B cell (primary cell): ENCODE measurements at regions not wholly inside any gene's neighbourhood (a gene's known extent, or its start where the extent isn't known, plus 50 kb on each side); places are given as distances from the start of the nearest gene placed in this dataset.
A peak's percentile ranks its signal among the peaks of the same experiment; 100 is the strongest.
"Not testable (repeated sequence)": the region's sequence is repeated elsewhere in the genome, so short reads cannot be mapped to it uniquely, and the experiment has no call there.

Experiments
- ATAC-seq: fragments of 200-7000 bp; cut with Tn5 transposase; one replicate; pipeline ENCODE4 v1.10.0; 2021; ENCODE audit warnings: low read depth, mild to moderate bottlenecking, moderate number of reproducible peaks, moderate library complexity
- CTCF ChIA-PET: fragments of 350-600 bp; sonication (Branson Sonifier 250); formaldehyde crosslinking; loops from one replicate; lab custom pipeline; 2021; ENCODE audit warnings: antibody characterized with exemption, inconsistent platforms; lab: Charles Lee
- POLR2A ChIA-PET: fragments of 350-600 bp; sonication (Branson Sonifier 250); formaldehyde crosslinking; loops from one replicate; lab custom pipeline; 2021; ENCODE audit warnings: antibody characterized with exemption; lab: Charles Lee
- DNase-seq: peaks from one replicate; pipeline ENCODE4 v3.0.0; 2013
- H2AFZ ChIP-seq: 2 replicates; pipeline ENCODE4 v1.6.1; 2012; ENCODE audit warnings: mild to moderate bottlenecking, low read depth, low read length; ENCODE audit not compliant: insufficient read depth, poor library complexity, severe bottlenecking
- H3K27ac ChIP-seq, 2 donors: 1 replicate in 1 of 2; 2 replicates in 1 of 2; pipeline ENCODE4 v1.5.1; 2012 to 2013; ENCODE audit warnings: low read length in 2 of 2, mild to moderate bottlenecking in 2 of 2, moderate library complexity in 1 of 2
- H3K27me3 ChIP-seq, 4 experiments: fragments of 200-600 bp in 1 of 4; sonication (generic) in 1 of 4; replicated peaks in 1 of 4; 1 replicate in 2 of 4; 2 replicates in 2 of 4; pipeline versions ENCODE4 v1.6.1 to v1.7.0; 2013 to 2016; ENCODE audit warnings: low read length in 3 of 4, mild to moderate bottlenecking in 2 of 4, mixed read lengths in 1 of 4, moderate library complexity in 1 of 4; ENCODE audit not compliant: insufficient read depth in 4 of 4, control insufficient read depth in 3 of 4; ENCODE audit errors: control extremely low read depth in 1 of 4
- H3K36me3 ChIP-seq, 2 experiments: replicated peaks in 1 of 2; 1 replicate in 1 of 2; 2 replicates in 1 of 2; pipeline versions ENCODE4 v1.6.1 to v1.7.1; 2013; ENCODE audit warnings: low read length in 1 of 2; ENCODE audit not compliant: insufficient read depth in 2 of 2, control insufficient read depth in 1 of 2; ENCODE audit errors: control extremely low read depth in 1 of 2, extremely low read depth in 1 of 2
- H3K4me1 ChIP-seq, 2 donors: fragments of 200-600 bp in 1 of 2; sonication (generic) in 1 of 2; 1 replicate in 1 of 2; 2 replicates in 1 of 2; pipeline versions ENCODE4 v1.5.1 to v1.6.1; 2013 to 2017; ENCODE audit warnings: low read length in 2 of 2; ENCODE audit not compliant: control insufficient read depth in 2 of 2, insufficient read depth in 2 of 2
- H3K4me2 ChIP-seq: replicated peaks from 2 replicates; pipeline ENCODE3; 2012; ENCODE audit warnings: mild to moderate bottlenecking, low read depth, low read length; ENCODE audit not compliant: poor library complexity, severe bottlenecking
- H3K4me3 ChIP-seq, 5 experiments: fragments of 200-600 bp in 1 of 5; sonication (generic) in 1 of 5; 1 replicate in 3 of 5; 2 replicates in 2 of 5; pipeline versions ENCODE4 v1.5.1 to v1.7.0; 2011 to 2016; ENCODE audit warnings: low read length in 4 of 5, mild to moderate bottlenecking in 4 of 5, low read depth in 2 of 5, control low read depth in 1 of 5, moderate library complexity in 1 of 5; ENCODE audit not compliant: insufficient read depth in 1 of 5; ENCODE audit errors: control extremely low read depth in 1 of 5, extremely low read depth in 1 of 5
- H3K79me2 ChIP-seq: fragments of 200-600 bp; sonication (generic); one replicate; pipeline ENCODE4 v1.6.0; 2016; ENCODE audit warnings: low read length; ENCODE audit not compliant: control insufficient read depth, insufficient read depth
- H3K9ac ChIP-seq: fragments of 200-600 bp; sonication (generic); 2 replicates; pipeline ENCODE4 v1.6.1; 2017; ENCODE audit warnings: mild to moderate bottlenecking, low read length, moderate library complexity
- H3K9me3 ChIP-seq, 3 donors: one replicate each; pipeline versions ENCODE4 v1.6.1 to v1.7.1; 2013; ENCODE audit warnings: low read length in 2 of 3; ENCODE audit not compliant: control insufficient read depth in 2 of 3, insufficient read depth in 1 of 3; ENCODE audit errors: control extremely low read depth in 1 of 3
- H4K20me1 ChIP-seq: 2 replicates; pipeline ENCODE4 v1.6.0; 2012; ENCODE audit warnings: mild to moderate bottlenecking, low read length; ENCODE audit not compliant: insufficient read depth, control insufficient read depth, poor library complexity, severe bottlenecking
- H3K27ac Mint-ChIP-seq: one replicate; pipeline ENCODE4 v1.8.0; 2021; ENCODE audit warnings: mixed read lengths
- H3K27me3 Mint-ChIP-seq: one replicate; pipeline ENCODE4 v1.8.0; 2021; ENCODE audit warnings: mixed read lengths
- H3K4me1 Mint-ChIP-seq: one replicate; pipeline ENCODE4 v1.8.0; 2021; ENCODE audit warnings: mixed read lengths
- H3K4me3 Mint-ChIP-seq: one replicate; pipeline ENCODE4 v1.8.0; 2021; ENCODE audit warnings: mixed read lengths
- H3K9me3 Mint-ChIP-seq: one replicate; pipeline ENCODE4 v1.8.0; 2022; ENCODE audit warnings: mixed read lengths; ENCODE audit not compliant: insufficient read depth
- WGBS: methylation state at CpG from one replicate; pipeline ENCODE4 v1.1.5; 2013; ENCODE audit warnings: missing lambda C conversion rate; ENCODE audit not compliant: insufficient coverage; 5-methylcytosine and 5-hydroxymethylcytosine counted together
- intact Hi-C: fragments of 100-400 bp; cut with micrococcal nuclease; formaldehyde crosslinking; loops from one replicate; pipeline ENCODE4 v1.10.0; 2022

GRCh38 chr13:18211752-18212560, 969.7 kb downstream of the TUBA3C start:
- H3K27me3 ChIP-seq, H3K9me3 Mint-ChIP-seq, H3K4me1 ChIP-seq, H3K4me1 Mint-ChIP-seq, H3K27ac ChIP-seq, POLR2A ChIA-PET, intact Hi-C loops, H3K36me3 ChIP-seq, H3K4me3 Mint-ChIP-seq, H3K27me3 Mint-ChIP-seq, H3K9ac ChIP-seq, H3K27ac Mint-ChIP-seq, H4K20me1 ChIP-seq, H2AFZ ChIP-seq, H3K4me3 ChIP-seq, CTCF ChIA-PET, H3K79me2 ChIP-seq, H3K4me2 ChIP-seq: not testable (repeated sequence)
- peak; percentile 32 for DNase-seq
- 70% methylated on average over 4 of the region's 5 CpGs for WGBS
- ATAC-seq: peak; percentile 66
- peaks cover 0 to 12% (median 0%) of the 10 kb centered on the region in 3 donors for H3K9me3 ChIP-seq

- H3K4me2 ChIP-seq, H3K27ac ChIP-seq, H3K4me3 Mint-ChIP-seq, H3K9ac ChIP-seq, H2AFZ ChIP-seq, H3K4me1 Mint-ChIP-seq, H3K4me1 ChIP-seq, H3K9me3 ChIP-seq, CTCF ChIA-PET, intact Hi-C loops, DNase-seq, POLR2A ChIA-PET, H3K36me3 ChIP-seq, H3K27me3 Mint-ChIP-seq, H3K27me3 ChIP-seq, H3K79me2 ChIP-seq, H3K27ac Mint-ChIP-seq, H4K20me1 ChIP-seq, H3K9me3 Mint-ChIP-seq, ATAC-seq, H3K4me3 ChIP-seq: not testable (repeated sequence)
- WGBS: 100% methylated on average over 1 of the region's 4 CpGs
Measured at GRCh38 chr13:18204614-18205178, 976.9 kb downstream of the TUBA3C start.

- H3K4me1 Mint-ChIP-seq, H3K4me1 ChIP-seq, H3K36me3 ChIP-seq, H3K4me3 Mint-ChIP-seq, H3K27me3 Mint-ChIP-seq, H3K27ac ChIP-seq, H3K9me3 Mint-ChIP-seq, H4K20me1 ChIP-seq, H3K27me3 ChIP-seq, POLR2A ChIA-PET, H3K4me2 ChIP-seq, H3K27ac Mint-ChIP-seq, CTCF ChIA-PET, DNase-seq, H3K9ac ChIP-seq, H3K9me3 ChIP-seq, H2AFZ ChIP-seq, ATAC-seq, intact Hi-C loops, H3K79me2 ChIP-seq, H3K4me3 ChIP-seq: not testable (repeated sequence)
- WGBS: no CpG with 5 or more reads among the region's 22 CpGs
Measured at GRCh38 chr13:18195365-18195678, 986.3 kb downstream of the TUBA3C start.

- POLR2A ChIA-PET, H3K9me3 ChIP-seq, H3K36me3 ChIP-seq, H3K4me1 ChIP-seq, H3K79me2 ChIP-seq, H3K9ac ChIP-seq, H3K27ac Mint-ChIP-seq, H3K27me3 ChIP-seq, H3K9me3 Mint-ChIP-seq, H3K4me2 ChIP-seq, H3K27me3 Mint-ChIP-seq, H3K4me3 Mint-ChIP-seq, CTCF ChIA-PET, intact Hi-C loops, H3K4me1 Mint-ChIP-seq, H3K4me3 ChIP-seq, DNase-seq, H4K20me1 ChIP-seq, H2AFZ ChIP-seq, H3K27ac ChIP-seq: not testable (repeated sequence)
- ATAC-seq: peak; percentile 72
- no CpG with 5 or more reads among the region's 42 CpGs for WGBS
Measured at GRCh38 chr13:18194631-18195364, 986.8 kb downstream of the TUBA3C start.
